ENCODE measurements at regions not wholly inside any gene's neighbourhood (a gene's known extent, or its start where the extent isn't known, plus 50 kb on each side); places are given as distances from the start of the nearest gene placed in this dataset.

DNA sequence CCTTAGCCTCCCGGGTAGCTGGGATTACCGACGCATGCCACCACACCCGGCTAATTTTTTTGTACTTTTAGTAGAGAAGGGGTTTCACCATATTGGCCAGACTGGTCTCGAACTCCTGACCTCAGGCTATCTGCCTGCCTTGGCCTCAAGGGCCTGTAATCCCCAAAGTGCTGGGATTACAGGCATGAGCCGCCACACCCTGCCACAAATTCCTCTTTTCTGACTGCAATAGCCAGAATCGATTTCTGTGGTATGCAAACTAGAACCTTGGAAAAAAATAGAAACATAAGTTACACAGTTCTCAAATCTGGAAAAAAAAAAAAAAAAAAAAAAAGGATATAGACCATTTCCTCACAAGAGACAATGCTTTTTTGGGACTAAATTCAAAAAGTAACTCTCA lies 184.6 kb upstream of the EGLN3 start:
- H3K9me3 ChIP-seq (replicated peaks; ENCODE audit: control insufficient read depth, insufficient read depth, low read length): no peaks in the 10 kb centered on the region
- no peaks in the 10 kb centered on the region for H4K20me1 ChIP-seq (replicated peaks; ENCODE audit: control insufficient read depth, extremely low read depth, insufficient read depth, low read length)
- intact Hi-C loops (cut with micrococcal nuclease): no loop called here
- no peaks in the 10 kb centered on the region for H3K36me3 ChIP-seq (ENCODE audit: control insufficient read depth in 2 of 2, extremely low read depth in 1 of 2, insufficient read depth in 2 of 2, low read length in 2 of 2)
- H2AFZ ChIP-seq (ENCODE audit: low read depth, low read length): no peak overlapping the region
- H3K4me2 ChIP-seq (ENCODE audit: insufficient read depth, low read length): no peak overlapping the region
- H3K79me2 ChIP-seq (ENCODE audit: control insufficient read depth, insufficient read depth, low read length): no peaks in the 10 kb centered on the region
- no peaks in the 10 kb centered on the region for H3K27me3 ChIP-seq (ENCODE audit: control insufficient read depth in 2 of 2, insufficient read depth in 2 of 2, low read length in 2 of 2)
- FAIRE-seq (no peak), DNase-seq (ENCODE audit: low read depth, low spot score) (no peak)
- ChIA-PET POLR2A (no interaction called here), CTCF (no interaction called here)
- no peaks in the 10 kb centered on the region for H3K4me1 ChIP-seq (ENCODE audit: control insufficient read depth, extremely low read depth, insufficient read depth, low read length)
- H3K9ac ChIP-seq (replicated peaks; ENCODE audit: extremely low read depth, insufficient read depth, low read length): no peak overlapping the region
- BruUV-seq (replicated peaks): no TSS peak
- H3K27ac ChIP-seq (ENCODE audit: insufficient read depth, low read depth, low read length): no peak overlapping the region
- H3K4me3 ChIP-seq (replicated peaks in 1 of 3; ENCODE audit: insufficient read depth in 1 of 3, low read depth in 1 of 3, low read length in 3 of 3): no peak overlapping the region
- dilution Hi-C loops (cut with MboI; ENCODE audit: extremely low pct_ligation_motif_present, low sequenced_read_pairs): no loop called here
- no peaks in the 10 kb centered on the region for H3K9me1 ChIP-seq (replicated peaks; ENCODE audit: control insufficient read depth, extremely low read depth, insufficient read depth, low read length)
- TF ChIP-seq, protein P1, sequence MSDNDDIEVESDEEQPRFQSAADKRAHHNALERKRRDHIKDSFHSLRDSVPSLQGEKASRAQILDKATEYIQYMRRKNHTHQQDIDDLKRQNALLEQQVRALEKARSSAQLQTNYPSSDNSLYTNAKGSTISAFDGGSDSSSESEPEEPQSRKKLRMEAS (IDR thresholded peaks at IDR 0.05; ENCODE audit: insufficient read depth, insufficient read length): no peak
- no peak for TF ChIP-seq MYC (IDR thresholded peaks at IDR 0.05; ENCODE audit: low read depth, low read length)

DNA sequence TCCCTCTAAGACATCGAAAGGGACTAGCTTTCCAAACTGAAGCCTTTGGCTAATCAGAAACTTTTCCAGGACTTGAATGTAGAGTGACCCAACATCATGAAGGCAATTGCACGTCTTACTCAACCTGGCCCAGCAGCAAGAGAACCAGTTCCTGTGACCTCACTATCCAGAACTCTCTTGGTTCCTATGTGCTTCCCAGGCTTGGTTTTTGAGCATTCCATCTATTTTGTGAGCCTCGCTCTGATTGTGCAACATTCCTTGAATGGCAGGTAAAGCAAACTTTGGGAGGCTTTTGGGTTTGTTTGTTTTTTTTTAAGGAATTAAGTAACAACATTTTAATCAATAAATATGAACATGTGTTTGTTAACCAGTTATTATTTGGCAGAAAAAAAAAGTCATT lies 183.6 kb upstream of the EGLN3 start:
- CTCF ChIA-PET: no interaction called here
- dilution Hi-C loops (cut with MboI; ENCODE audit: extremely low pct_ligation_motif_present, low sequenced_read_pairs): no loop called here

More for the DNA sequence above, 183.6 kb upstream of the EGLN3 start:
- Histone ChIP-seq H3K9ac (replicated peaks; ENCODE audit: extremely low read depth, insufficient read depth, low read length) (no peak overlapping the region), H3K27me3 (ENCODE audit: control insufficient read depth in 2 of 2, insufficient read depth in 2 of 2, low read length in 2 of 2) (no peaks in the 10 kb centered on the region), H3K4me1 (ENCODE audit: control insufficient read depth, extremely low read depth, insufficient read depth, low read length) (no peaks in the 10 kb centered on the region), H4K20me1 (replicated peaks; ENCODE audit: control insufficient read depth, extremely low read depth, insufficient read depth, low read length) (no peaks in the 10 kb centered on the region), H3K79me2 (ENCODE audit: control insufficient read depth, insufficient read depth, low read length) (no peaks in the 10 kb centered on the region), H3K4me2 (ENCODE audit: insufficient read depth, low read length) (no peak overlapping the region), H2AFZ (ENCODE audit: low read depth, low read length) (no peak overlapping the region), H3K27ac (ENCODE audit: insufficient read depth, low read depth, low read length) (no peak overlapping the region), H3K9me1 (replicated peaks; ENCODE audit: control insufficient read depth, extremely low read depth, insufficient read depth, low read length) (no peaks in the 10 kb centered on the region), H3K9me3 (replicated peaks; ENCODE audit: control insufficient read depth, insufficient read depth, low read length) (no peaks in the 10 kb centered on the region), H3K36me3 (ENCODE audit: control insufficient read depth in 2 of 2, extremely low read depth in 1 of 2, insufficient read depth in 2 of 2, low read length in 2 of 2) (no peaks in the 10 kb centered on the region), H3K4me3 (replicated peaks in 1 of 3; ENCODE audit: insufficient read depth in 1 of 3, low read depth in 1 of 3, low read length in 3 of 3) (no peak overlapping the region)
- no peak for TF ChIP-seq EZH2 (IDR thresholded peaks at IDR 0.05; ENCODE audit: borderline replicate concordance, low read depth, low read length, severe bottlenecking)
- FAIRE-seq (no peak), DNase-seq (ENCODE audit: low read depth, low spot score) (no peak)
- POLR2A ChIA-PET: no interaction called here
- BruUV-seq (replicated peaks): no TSS peak
- intact Hi-C loops (cut with micrococcal nuclease): no loop called here

Data from endothelial cell of umbilical vein (primary cell).